DMS 273 treated with DMSO at 0.1 percent for 48 hours (cell line): ENCODE measurements at regions not wholly inside any gene's neighbourhood (a gene's known extent, or its start where the extent isn't known, plus 50 kb on each side); places are given as distances from the start of the nearest gene placed in this dataset.
"Not testable (repeated sequence)": the region's sequence is repeated elsewhere in the genome, so short reads cannot be mapped to it uniquely, and the experiment has no call there.

Experiments used
- DNase-seq: peaks from one replicate; lab custom pipeline; 2025; lab: John Stamatoyannopoulos, UW

GRCh38 chr7:131052285-131052904 lies 275.3 kb upstream of the MKLN1 start:
- peak; percentile 74 for DNase-seq

DNA sequence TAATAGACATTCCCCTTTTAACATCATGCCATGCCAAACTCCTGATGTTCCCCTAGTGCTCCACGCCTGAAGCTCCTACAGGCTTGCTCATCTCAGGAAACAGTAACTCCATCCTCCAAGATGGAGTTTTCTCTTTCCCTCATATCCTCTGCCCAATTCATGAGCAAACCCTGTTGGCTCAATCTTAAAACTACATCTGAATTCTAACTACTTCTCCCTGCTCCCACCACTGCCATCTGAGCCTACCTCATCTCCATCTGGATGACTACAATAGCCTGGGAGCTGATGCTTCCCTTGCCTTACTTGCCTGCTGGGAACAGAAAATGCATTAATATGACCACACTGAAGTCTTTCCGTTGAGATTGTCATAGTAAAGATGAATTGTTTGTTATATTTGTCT lies 271.7 kb upstream of the MKLN1 start:
- peak; percentile 13 for DNase-seq

DNA sequence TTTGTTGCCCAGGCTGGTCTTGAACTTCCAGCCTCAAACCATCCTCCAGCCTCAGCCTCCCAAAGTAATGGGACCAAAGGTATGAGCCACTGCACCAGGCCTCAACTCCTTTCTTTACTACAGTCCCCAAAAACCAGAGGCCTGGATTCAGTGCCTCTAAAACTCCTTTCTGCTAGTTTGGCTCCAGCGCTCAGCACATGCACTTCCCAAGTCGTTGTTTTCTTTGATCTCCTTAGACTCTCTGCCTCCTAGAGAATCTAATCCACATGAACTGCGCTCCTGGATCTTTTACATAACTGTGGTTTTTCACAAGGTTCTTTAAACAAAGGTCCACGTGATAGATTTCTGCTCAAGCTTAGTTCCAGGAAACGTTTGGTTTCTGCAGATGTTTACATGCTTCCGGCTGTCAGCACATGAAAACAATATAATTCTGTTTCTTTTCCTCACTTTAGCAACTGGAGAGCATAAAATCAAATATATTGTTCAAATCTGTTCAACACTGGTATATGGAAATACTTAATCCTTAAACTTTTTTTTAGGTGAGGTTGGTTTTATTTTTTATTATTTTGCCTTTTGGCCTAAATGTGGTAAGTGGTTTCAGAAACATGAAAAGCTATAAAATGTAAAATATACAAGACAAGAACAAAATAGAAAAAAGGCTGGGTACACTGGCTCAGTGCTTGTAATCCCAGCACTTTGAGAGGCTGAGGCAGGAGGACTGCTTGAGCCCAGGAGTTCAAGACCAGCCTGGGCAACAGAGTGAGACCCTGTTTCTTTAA lies 270.5 kb upstream of the MKLN1 start:
- DNase-seq: no peak

DNA sequence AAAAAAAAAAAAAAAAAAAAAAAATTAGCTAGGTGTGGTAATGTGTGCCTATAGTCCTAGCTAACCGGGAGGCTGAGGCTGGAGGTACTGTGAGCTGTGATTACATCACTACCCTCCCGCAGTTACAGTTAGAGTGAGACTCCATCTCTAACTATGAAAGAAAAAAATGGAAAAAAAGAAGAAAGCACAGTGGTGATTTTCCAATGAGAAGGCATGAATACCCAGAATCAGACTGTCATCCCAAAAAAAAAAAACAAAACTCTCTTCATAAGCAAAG lies 269.9 kb upstream of the MKLN1 start:
- no peak for DNase-seq

- not testable (repeated sequence) for DNase-seq
Measured at GRCh38 chr7:131058561-131059288, 269.0 kb upstream of the MKLN1 start.

DNA sequence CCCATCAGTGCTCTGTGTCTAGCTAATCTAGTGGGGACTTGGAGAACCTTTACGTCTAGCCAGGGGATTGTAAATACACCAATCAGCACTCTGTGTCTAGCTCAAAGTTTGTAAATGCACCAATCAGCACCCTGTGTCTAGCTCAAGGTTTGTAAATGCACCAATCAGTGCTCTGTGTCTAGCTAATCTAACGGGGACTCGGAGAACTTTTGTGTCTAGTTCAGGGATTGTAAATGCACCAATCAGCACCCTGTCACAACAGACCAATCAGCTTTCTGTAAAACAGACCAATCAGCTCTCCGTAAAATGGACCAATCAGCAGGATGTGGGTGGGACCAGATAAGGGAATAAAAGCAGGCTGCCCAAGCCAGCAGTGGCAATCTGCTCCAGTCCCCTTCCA lies 268.3 kb upstream of the MKLN1 start:
- not testable (repeated sequence) for DNase-seq

DNA sequence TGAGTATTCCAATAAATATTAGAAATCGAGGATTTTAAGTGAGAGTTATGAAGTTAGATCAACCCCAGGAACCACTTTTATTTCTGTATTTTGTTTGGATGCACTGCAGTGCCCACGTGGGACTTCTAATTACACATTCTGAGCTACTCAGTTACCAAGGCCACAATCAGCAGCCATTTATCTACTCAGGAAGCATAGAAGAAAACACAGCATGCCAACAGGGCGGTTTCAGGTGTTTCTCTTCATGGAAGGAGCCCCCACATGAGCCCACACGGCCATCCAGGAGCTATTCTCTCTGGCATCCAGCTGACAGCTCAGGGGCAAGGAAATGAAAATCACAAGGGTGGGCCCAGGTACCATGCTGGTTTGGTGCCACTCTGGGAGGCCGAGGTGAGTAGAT lies 266.5 kb upstream of the MKLN1 start:
- DNase-seq: no peak

DNA sequence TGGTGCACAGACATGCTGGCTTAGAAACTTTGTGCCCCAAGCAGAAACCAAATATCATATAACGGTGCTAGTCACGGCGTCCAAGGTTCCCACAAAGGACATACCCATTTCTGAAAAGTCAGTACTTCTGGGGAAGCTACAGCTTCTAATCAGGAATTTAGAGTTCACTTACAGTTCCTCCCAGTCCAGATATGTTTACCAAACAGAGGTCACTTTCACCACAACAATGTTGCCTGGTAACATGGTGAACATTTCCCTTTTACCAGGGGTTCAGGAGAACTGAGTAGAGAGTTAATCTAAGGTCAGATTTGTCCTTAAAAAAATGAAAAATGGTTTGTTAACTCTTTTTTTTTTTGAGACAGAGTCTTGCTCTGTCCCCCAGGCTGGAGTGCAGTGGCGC lies 265.9 kb upstream of the MKLN1 start:
- no peak for DNase-seq

GRCh38 chr7:131066635-131067034 lies 261.0 kb upstream of the MKLN1 start:
- DNase-seq: no peak

DNA sequence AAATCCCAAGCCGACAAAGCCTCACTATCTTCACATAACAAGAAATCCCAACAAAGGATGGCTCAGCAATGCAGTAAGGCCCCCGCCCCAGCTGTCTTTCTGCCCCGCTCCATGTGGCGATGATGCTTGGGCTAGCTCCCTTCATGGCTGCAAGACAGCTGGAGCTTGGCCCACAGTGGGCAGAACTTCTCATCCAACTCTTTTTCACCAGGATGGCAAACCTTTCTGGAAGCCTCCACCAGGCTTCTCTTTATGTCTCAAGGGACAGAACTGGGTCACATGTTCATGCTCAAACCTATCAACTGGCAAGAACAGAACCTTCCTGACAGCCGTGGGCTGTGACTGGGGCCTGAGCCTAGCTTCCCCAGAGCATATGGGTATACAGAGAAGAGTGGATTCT lies 260.5 kb upstream of the MKLN1 start:
- no peak for DNase-seq

GRCh38 chr7:131068604-131069021 lies 259.1 kb upstream of the MKLN1 start:
- DNase-seq: no peak

DNA sequence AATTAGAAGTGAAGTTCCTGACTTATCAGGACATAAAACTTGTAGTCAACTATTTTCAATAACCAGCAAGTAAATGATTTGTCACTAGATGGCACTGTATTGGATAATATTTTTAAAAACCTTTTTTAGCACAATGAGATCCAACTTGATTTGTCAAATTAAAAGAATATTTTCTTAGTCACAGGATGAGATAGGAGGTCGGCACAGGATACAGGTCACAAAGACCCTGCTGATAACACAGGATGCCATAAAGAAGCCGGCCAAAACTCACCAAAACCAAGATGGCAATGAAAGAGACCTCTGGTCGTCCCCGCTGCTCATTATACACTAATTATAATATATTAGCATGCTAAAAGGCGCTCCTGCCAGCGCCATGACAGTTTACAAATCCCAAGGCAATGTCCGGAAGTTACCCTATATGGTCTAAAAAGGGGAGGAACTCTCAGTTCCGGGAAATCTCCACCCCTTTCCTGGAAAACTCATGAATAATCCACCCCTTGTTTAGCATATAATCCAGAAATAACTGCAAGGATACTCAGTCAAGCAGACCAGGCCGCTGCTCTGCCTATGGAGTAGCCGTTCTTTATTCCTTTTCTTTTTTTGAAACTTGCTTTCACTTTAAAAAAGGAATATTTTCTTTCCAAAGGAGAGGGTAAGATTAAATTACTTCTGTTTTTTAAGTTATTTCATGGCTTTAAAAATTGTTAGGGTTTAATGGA lies 255.7 kb upstream of the MKLN1 start:
- DNase-seq: peak; percentile 71

- peak; percentile 12 for DNase-seq
Measured at GRCh38 chr7:131072505-131073091, 255.1 kb upstream of the MKLN1 start.

- no peak for DNase-seq
Measured at GRCh38 chr7:131074043-131074442, 253.6 kb upstream of the MKLN1 start.

GRCh38 chr7:131074585-131074984 lies 253.1 kb upstream of the MKLN1 start:
- DNase-seq: no peak

DNA sequence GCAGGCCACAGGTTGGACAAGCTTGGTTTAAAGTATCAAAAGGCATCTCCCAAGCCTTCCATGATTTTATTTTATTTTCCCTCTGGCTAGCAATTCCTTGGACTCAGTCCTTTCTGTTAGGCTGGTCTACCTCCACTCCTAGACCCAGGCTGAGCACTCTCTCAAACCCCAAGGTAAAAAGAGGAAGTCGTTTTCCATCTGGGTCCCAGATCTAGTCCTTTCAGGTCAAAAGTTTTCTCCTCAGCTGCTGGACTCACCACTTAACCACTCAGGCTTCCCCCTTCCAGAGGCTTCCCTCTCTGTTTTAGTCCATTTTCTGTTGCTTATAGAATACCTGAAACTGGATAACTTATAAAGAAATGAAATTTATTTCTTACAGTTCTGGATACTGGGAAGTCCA lies 252.3 kb upstream of the MKLN1 start:
- DNase-seq: no peak

GRCh38 chr7:131076032-131076431 lies 251.6 kb upstream of the MKLN1 start:
- DNase-seq: no peak

GRCh38 chr7:131076711-131077181 lies 250.9 kb upstream of the MKLN1 start:
- DNase-seq: no peak

DNA sequence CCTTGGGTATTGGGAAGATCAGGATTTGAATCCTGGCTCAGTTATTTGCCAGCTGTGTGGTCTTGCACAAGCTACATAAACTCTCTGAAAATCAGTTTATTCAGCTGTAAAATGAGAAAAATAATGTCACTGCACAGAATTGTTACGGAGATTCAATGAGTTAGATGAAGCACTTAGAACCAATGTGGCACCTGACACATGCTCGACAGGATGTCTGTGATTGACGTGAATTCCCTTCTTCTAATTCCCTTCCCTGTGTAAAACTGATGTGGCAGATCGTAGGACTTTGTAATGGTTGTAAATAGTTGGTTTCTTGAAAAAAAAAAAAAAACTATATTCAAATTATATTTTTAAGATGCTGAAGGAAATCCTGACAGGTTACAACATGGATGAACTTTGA lies 249.9 kb upstream of the MKLN1 start:
- DNase-seq: no peak

GRCh38 chr7:131080754-131081153 lies 246.9 kb upstream of the MKLN1 start:
- no peak for DNase-seq

GRCh38 chr7:131081308-131081707 lies 246.4 kb upstream of the MKLN1 start:
- DNase-seq: no peak

GRCh38 chr7:131083781-131084180 lies 243.9 kb upstream of the MKLN1 start:
- no peak for DNase-seq
